NCI-H128 (cell line): ENCODE measurements at regions not wholly inside any gene's neighbourhood (a gene's known extent, or its start where the extent isn't known, plus 50 kb on each side); places are given as distances from the start of the nearest gene placed in this dataset.
"Not testable (repeated sequence)": the region's sequence is repeated elsewhere in the genome, so short reads cannot be mapped to it uniquely, and the experiment has no call there.

Experiments used
- DNase-seq: peaks from one replicate; lab custom pipeline; 2025; ENCODE audit not compliant: unreplicated experiment; lab: John Stamatoyannopoulos, UW

GRCh38 chrX:43349363-43349762 is 306.7 kb upstream of the MAOA start:
- DNase-seq, result no peak

- no peak for DNase-seq
Measured at GRCh38 chrX:43350935-43351334, 305.2 kb upstream of the MAOA start.

- DNase-seq, result no peak
Measured at GRCh38 chrX:43357741-43358140, 298.4 kb upstream of the MAOA start.

- DNase-seq, result no peak
Measured at GRCh38 chrX:43373032-43373431, 283.1 kb upstream of the MAOA start.

- DNase-seq, result no peak
Measured at GRCh38 chrX:43375136-43375535, 281.0 kb upstream of the MAOA start.

- DNase-seq, result no peak
Measured at GRCh38 chrX:43380704-43381103, 275.4 kb upstream of the MAOA start.

GRCh38 chrX:43386875-43387274 is 269.2 kb upstream of the MAOA start:
- no peak for DNase-seq

GRCh38 chrX:43405191-43405590 is 250.9 kb upstream of the MAOA start:
- no peak for DNase-seq

- no peak for DNase-seq
Measured at GRCh38 chrX:43423876-43424275, 232.2 kb upstream of the MAOA start.

GRCh38 chrX:43436517-43436916 is 219.6 kb upstream of the MAOA start:
- no peak for DNase-seq

GRCh38 chrX:43446752-43447151 is 209.3 kb upstream of the MAOA start:
- no peak for DNase-seq

- DNase-seq, result peak; percentile 34
Measured at GRCh38 chrX:43448688-43449087, 207.4 kb upstream of the MAOA start.

- no peak for DNase-seq
Measured at GRCh38 chrX:43450355-43450754, 205.7 kb upstream of the MAOA start.

- DNase-seq, result not testable (repeated sequence)
Measured at GRCh38 chrX:43451976-43452686, 204.0 kb upstream of the MAOA start.

- no peak for DNase-seq
Measured at GRCh38 chrX:43456063-43456462, 200.0 kb upstream of the MAOA start.

GRCh38 chrX:43456906-43457305 is 199.2 kb upstream of the MAOA start:
- DNase-seq, result no peak

- no peak for DNase-seq
Measured at GRCh38 chrX:43467608-43468234, 188.4 kb upstream of the MAOA start.

- no peak for DNase-seq
Measured at GRCh38 chrX:43469391-43470054, 186.6 kb upstream of the MAOA start.

- DNase-seq, result no peak
Measured at GRCh38 chrX:43474321-43474720, 181.8 kb upstream of the MAOA start.

GRCh38 chrX:43479070-43479469 is 177.0 kb upstream of the MAOA start:
- no peak for DNase-seq

- DNase-seq, result no peak
Measured at GRCh38 chrX:43479850-43480249, 176.2 kb upstream of the MAOA start.

GRCh38 chrX:43481576-43481975 is 174.5 kb upstream of the MAOA start:
- no peak for DNase-seq
